GM12892 (cell line): ENCODE measurements at regions not wholly inside any gene's neighbourhood (a gene's known extent, or its start where the extent isn't known, plus 50 kb on each side); places are given as distances from the start of the nearest gene placed in this dataset.

Source experiments
- POLR2A ChIP-seq: IDR thresholded peaks from 2 replicates; pipeline ENCODE4 v1.6.1; 2011; ENCODE audit warnings: low read depth, low read length, control low read depth
- POLR2AphosphoS5 ChIP-seq: IDR thresholded peaks from 2 replicates; pipeline ENCODE4 v1.6.1; 2011; ENCODE audit warnings: low read depth, low read length, control low read depth
- TAF1 ChIP-seq: IDR thresholded peaks from 2 replicates; pipeline ENCODE4 v1.6.1; 2011; ENCODE audit warnings: low read depth, mild to moderate bottlenecking, control low read depth, low read length, borderline replicate concordance

- TF ChIP-seq POLR2A (no peak), POLR2AphosphoS5 (no peak), TAF1 (no peak)
Measured at GRCh38 chr12:125856896-125857295, 791.7 kb downstream of the AACS start.
